ENCODE measurements at regions not wholly inside any gene's neighbourhood (a gene's known extent, or its start where the extent isn't known, plus 50 kb on each side); places are given as distances from the start of the nearest gene placed in this dataset.

GRCh38 chr7:49020145-49020544 lies 95.8 kb downstream of the CDC14C start:
- TF ChIP-seq POLR2A (IDR thresholded peaks at IDR 0.05; ENCODE audit: extremely low read depth, insufficient read length), result no peak
- TF ChIP-seq CTCF (IDR thresholded peaks at IDR 0.05; ENCODE audit: low read depth, low read length), result no peak
